GM23338 (cell line): ENCODE measurements at regions not wholly inside any gene's neighbourhood (a gene's known extent, or its start where the extent isn't known, plus 50 kb on each side); places are given as distances from the start of the nearest gene placed in this dataset.

Source experiments
- ATAC-seq: fragments of 200-7000 bp; cut with Tn5 transposase; 3 replicates; pipeline ENCODE4 v1.9.1; 2020
- DNase-seq: peaks from one replicate; pipeline ENCODE4 v3.0.0-alpha.2; 2015; ENCODE audit warnings: low spot score
- H2AFZ ChIP-seq: fragments of 200-600 bp; sonication (generic); 2 replicates; pipeline ENCODE4 v1.8.0; 2016; ENCODE audit warnings: antibody characterized with exemption, mild to moderate bottlenecking, moderate library complexity
- H3F3A ChIP-seq: fragments of 200-600 bp; sonication (generic); replicated peaks from 2 replicates; pipeline ENCODE4 v1.8.0; 2017; ENCODE audit warnings: antibody characterized with exemption, mixed run types, low read depth
- H3K27ac ChIP-seq: fragments of 200-600 bp; sonication (generic); 2 replicates; pipeline ENCODE4 v1.6.1; 2016; ENCODE audit warnings: low read depth
- H3K27me3 ChIP-seq: fragments of 200-600 bp; sonication (generic); 2 replicates; pipeline ENCODE4 v1.8.0; 2016; ENCODE audit warnings: mild to moderate bottlenecking, mixed run types, moderate library complexity; ENCODE audit not compliant: insufficient read depth
- H3K36me3 ChIP-seq: fragments of 200-600 bp; sonication (generic); 2 replicates; pipeline ENCODE4 v1.8.0; 2016; ENCODE audit warnings: mild to moderate bottlenecking; ENCODE audit not compliant: insufficient read depth
- H3K4me1 ChIP-seq: fragments of 200-600 bp; sonication (generic); 2 replicates; pipeline ENCODE4 v1.8.0; 2016; ENCODE audit warnings: mild to moderate bottlenecking, moderate library complexity; ENCODE audit not compliant: insufficient read depth
- H3K4me2 ChIP-seq: fragments of 200-600 bp; sonication (generic); 2 replicates; pipeline ENCODE4 v1.7.1; 2017; ENCODE audit warnings: mixed run types
- H3K4me3 ChIP-seq: fragments of 200-600 bp; sonication (generic); 2 replicates; pipeline ENCODE4 v1.6.1; 2016; ENCODE audit warnings: mixed run types
- H3K79me2 ChIP-seq: fragments of 200-600 bp; sonication (generic); replicated peaks from 2 replicates; pipeline ENCODE4 v1.8.0; 2017; ENCODE audit warnings: mild to moderate bottlenecking; ENCODE audit not compliant: insufficient read depth
- H3K9me2 ChIP-seq: fragments of 200-600 bp; sonication (generic); 2 replicates; pipeline ENCODE4 v1.8.0; 2017; ENCODE audit not compliant: insufficient read depth
- H4K20me1 ChIP-seq: fragments of 200-600 bp; sonication (generic); replicated peaks from 2 replicates; pipeline ENCODE4 v1.8.0; 2017; ENCODE audit warnings: mild to moderate bottlenecking; ENCODE audit not compliant: insufficient read depth
- H3K27ac Mint-ChIP-seq: 2 replicates; pipeline ENCODE4 v1.8.0; 2020; ENCODE audit warnings: inconsistent platforms, mild to moderate bottlenecking, moderate library complexity, mixed read lengths
- H3K27me3 Mint-ChIP-seq: 3 replicates; pipeline ENCODE4 v1.8.0; 2022; ENCODE audit warnings: low read depth, mild to moderate bottlenecking, moderate library complexity, mixed read lengths, inconsistent platforms; ENCODE audit not compliant: insufficient read depth, poor library complexity
- H3K36me3 Mint-ChIP-seq: 3 replicates; pipeline ENCODE4 v1.8.0; 2021; ENCODE audit warnings: low read depth, mild to moderate bottlenecking, inconsistent platforms, moderate library complexity, mixed read lengths
- H3K4me1 Mint-ChIP-seq: 3 replicates; pipeline ENCODE4 v1.8.0; 2020; ENCODE audit warnings: mild to moderate bottlenecking, inconsistent platforms, mixed read lengths
- H3K4me3 Mint-ChIP-seq: 3 replicates; pipeline ENCODE4 v1.8.0; 2021; ENCODE audit warnings: moderate library complexity, mild to moderate bottlenecking, inconsistent platforms, mixed read lengths
- H3K9me3 Mint-ChIP-seq: 3 replicates; pipeline ENCODE4 v1.8.0; 2020; ENCODE audit warnings: moderate library complexity, mild to moderate bottlenecking, inconsistent platforms, mixed read lengths
- CREB1 ChIP-seq: fragments of 250-450 bp; sonication (Bioruptor Pico); IDR thresholded peaks from 2 replicates; pipeline ENCODE4 v1.5.0; 2020; ENCODE audit warnings: low read depth, mild to moderate bottlenecking, moderate library complexity
- EZH2 ChIP-seq: fragments of 200-600 bp; sonication (generic); IDR thresholded peaks from one replicate; pipeline ENCODE4 v1.8.0; 2017; ENCODE audit warnings: antibody characterized with exemption, mild to moderate bottlenecking, low read depth; ENCODE audit not compliant: unreplicated experiment
- EZH2phosphoT487 ChIP-seq: fragments of 200-600 bp; sonication (generic); IDR thresholded peaks from one replicate; pipeline ENCODE4 v1.8.1; 2018; ENCODE audit warnings: antibody characterized with exemption; ENCODE audit not compliant: unreplicated experiment
- JUNB ChIP-seq: IDR thresholded peaks from one replicate; pipeline ENCODE4 v1.6.1; 2016; ENCODE audit warnings: antibody characterized with exemption; ENCODE audit not compliant: unreplicated experiment
- NANOG ChIP-seq: IDR thresholded peaks from 2 replicates; pipeline ENCODE4 v1.6.1; 2016; ENCODE audit warnings: antibody characterized with exemption, borderline replicate concordance
- POLR2AphosphoS5 ChIP-seq: IDR thresholded peaks from 2 replicates; pipeline ENCODE4 v1.6.1; 2016; ENCODE audit warnings: antibody characterized with exemption, low read depth
- REST ChIP-seq: IDR thresholded peaks from one replicate; pipeline ENCODE4 v1.6.1; 2018; ENCODE audit warnings: antibody characterized with exemption; ENCODE audit not compliant: unreplicated experiment
- STAT1 ChIP-seq: IDR thresholded peaks from one replicate; pipeline ENCODE4 v1.6.1; 2016; ENCODE audit warnings: antibody characterized with exemption; ENCODE audit not compliant: unreplicated experiment
- ZNF114 ChIP-seq: fragments of 250-450 bp; sonication (Bioruptor Pico); IDR thresholded peaks from 2 replicates; pipeline ENCODE4 v1.5.0; 2020; ENCODE audit warnings: mild to moderate bottlenecking, moderate library complexity
- ZNF331 ChIP-seq: fragments of 250-450 bp; sonication (Bioruptor Pico); IDR thresholded peaks from 2 replicates; pipeline ENCODE4 v1.5.0; 2020; ENCODE audit warnings: low read depth, mild to moderate bottlenecking, moderate library complexity
- ZNF462 ChIP-seq: fragments of 250-450 bp; sonication (Bioruptor Pico); IDR thresholded peaks from 2 replicates; pipeline ENCODE4 v1.5.0; 2020; ENCODE audit warnings: mild to moderate bottlenecking, moderate library complexity
- TF ChIP-seq, protein P1 (sequence below), 2 experiments: fragments of 200-600 bp in 1 of 2; sonication (generic) in 1 of 2; conservative IDR thresholded peaks; 2 replicates each; pipeline versions ENCODE4 v1.5.1 to v1.6.1; 2016 to 2017; ENCODE audit warnings: antibody characterized with exemption in 2 of 2, low read depth in 2 of 2, mild to moderate bottlenecking in 2 of 2, moderate library complexity in 1 of 2
- TF ChIP-seq, protein P2 (sequence below): IDR thresholded peaks from 2 replicates; pipeline ENCODE4 v1.6.1; 2016; ENCODE audit warnings: antibody characterized with exemption

DNA sequence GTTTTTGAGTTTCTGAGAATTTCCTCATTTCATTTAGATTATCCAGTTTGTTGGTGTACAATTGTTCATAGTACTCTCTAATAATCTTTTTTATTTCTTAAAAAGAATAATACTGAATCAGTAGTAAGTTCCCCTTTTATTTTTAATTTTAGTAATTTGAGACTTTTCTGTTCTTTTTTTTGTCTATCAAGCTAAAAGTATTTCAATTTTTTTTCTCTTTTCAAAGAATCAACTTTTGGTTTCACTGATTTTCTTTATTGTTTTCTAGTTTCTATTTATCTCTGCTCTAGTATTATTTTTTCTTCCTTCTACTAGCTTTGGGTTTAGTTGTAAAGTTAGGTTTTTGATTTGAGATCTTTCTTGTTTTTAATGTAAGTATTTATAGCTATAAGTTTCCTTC, 60.6 kb upstream of the ARL15 start:
- Mint-ChIP-seq H3K9me3 (peaks cover 9% of the 10 kb centered on the region), H3K27me3 (no peaks in the 10 kb centered on the region), H3K4me3 (no peak overlapping the region), H3K27ac (no peak overlapping the region), H3K4me1 (no peaks in the 10 kb centered on the region), H3K36me3 (no peaks in the 10 kb centered on the region; the same call in 2 of the 3 replicates)
- Histone ChIP-seq H4K20me1 (no peaks in the 10 kb centered on the region), H3K36me3 (no peaks in the 10 kb centered on the region), H3K4me3 (no peak overlapping the region), H3K9me2 (no peaks in the 10 kb centered on the region), H3F3A (no peaks in the 10 kb centered on the region), H3K4me1 (no peaks in the 10 kb centered on the region), H3K27ac (no peak overlapping the region), H3K4me2 (no peak overlapping the region), H2AFZ (no peak overlapping the region), H3K79me2 (no peaks in the 10 kb centered on the region), H3K27me3 (no peaks in the 10 kb centered on the region)
- no peak for DNase-seq
- ATAC-seq, result no peak
- no peak for TF ChIP-seq EZH2phosphoT487
- TF ChIP-seq, protein P1, sequence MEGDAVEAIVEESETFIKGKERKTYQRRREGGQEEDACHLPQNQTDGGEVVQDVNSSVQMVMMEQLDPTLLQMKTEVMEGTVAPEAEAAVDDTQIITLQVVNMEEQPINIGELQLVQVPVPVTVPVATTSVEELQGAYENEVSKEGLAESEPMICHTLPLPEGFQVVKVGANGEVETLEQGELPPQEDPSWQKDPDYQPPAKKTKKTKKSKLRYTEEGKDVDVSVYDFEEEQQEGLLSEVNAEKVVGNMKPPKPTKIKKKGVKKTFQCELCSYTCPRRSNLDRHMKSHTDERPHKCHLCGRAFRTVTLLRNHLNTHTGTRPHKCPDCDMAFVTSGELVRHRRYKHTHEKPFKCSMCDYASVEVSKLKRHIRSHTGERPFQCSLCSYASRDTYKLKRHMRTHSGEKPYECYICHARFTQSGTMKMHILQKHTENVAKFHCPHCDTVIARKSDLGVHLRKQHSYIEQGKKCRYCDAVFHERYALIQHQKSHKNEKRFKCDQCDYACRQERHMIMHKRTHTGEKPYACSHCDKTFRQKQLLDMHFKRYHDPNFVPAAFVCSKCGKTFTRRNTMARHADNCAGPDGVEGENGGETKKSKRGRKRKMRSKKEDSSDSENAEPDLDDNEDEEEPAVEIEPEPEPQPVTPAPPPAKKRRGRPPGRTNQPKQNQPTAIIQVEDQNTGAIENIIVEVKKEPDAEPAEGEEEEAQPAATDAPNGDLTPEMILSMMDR (conservative IDR thresholded peaks at IDR 0.05; ENCODE audit: low read depth in 2 of 2), result no peak
- no peak for TF ChIP-seq JUNB
- no peak for TF ChIP-seq POLR2AphosphoS5
- no peak for TF ChIP-seq REST
- TF ChIP-seq ZNF331 (CRISPR knock-in tag), result no peak
- no peak for TF ChIP-seq ZNF462
- no peak for TF ChIP-seq STAT1
- TF ChIP-seq NANOG, result no peak
- TF ChIP-seq, protein P2, sequence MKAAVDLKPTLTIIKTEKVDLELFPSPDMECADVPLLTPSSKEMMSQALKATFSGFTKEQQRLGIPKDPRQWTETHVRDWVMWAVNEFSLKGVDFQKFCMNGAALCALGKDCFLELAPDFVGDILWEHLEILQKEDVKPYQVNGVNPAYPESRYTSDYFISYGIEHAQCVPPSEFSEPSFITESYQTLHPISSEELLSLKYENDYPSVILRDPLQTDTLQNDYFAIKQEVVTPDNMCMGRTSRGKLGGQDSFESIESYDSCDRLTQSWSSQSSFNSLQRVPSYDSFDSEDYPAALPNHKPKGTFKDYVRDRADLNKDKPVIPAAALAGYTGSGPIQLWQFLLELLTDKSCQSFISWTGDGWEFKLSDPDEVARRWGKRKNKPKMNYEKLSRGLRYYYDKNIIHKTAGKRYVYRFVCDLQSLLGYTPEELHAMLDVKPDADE, result no peak
- TF ChIP-seq EZH2, result no peak
- TF ChIP-seq ZNF114 (CRISPR knock-in tag), result no peak
- no peak for TF ChIP-seq CREB1 (CRISPR knock-in tag)
